ENCODE measurements at regions not wholly inside any gene's neighbourhood (a gene's known extent, or its start where the extent isn't known, plus 50 kb on each side); places are given as distances from the start of the nearest gene placed in this dataset.

GRCh38 chr13:104014803-104015645 is 948.8 kb upstream of the SLC10A2 start:
- H4K20me1 ChIP-seq (ENCODE audit: control insufficient read depth, extremely low read depth, insufficient read depth, low read length): no peaks in the 10 kb centered on the region
- H3K9me3 ChIP-seq (ENCODE audit: control insufficient read depth, insufficient read depth, low read depth, low read length): no peaks in the 10 kb centered on the region
- no peak overlapping the region for H3K4me2 ChIP-seq (ENCODE audit: extremely low read depth, insufficient read depth, low read length)
- no peak overlapping the region for H3K27ac ChIP-seq (ENCODE audit: insufficient read depth, low read length)
- H2AFZ ChIP-seq (ENCODE audit: low read length): no peak overlapping the region
- H3K4me3 ChIP-seq (replicated peaks in 1 of 4; ENCODE audit: control extremely low read depth in 1 of 4, insufficient read depth in 1 of 4, low read depth in 3 of 4, low read length in 4 of 4): no peak overlapping the region
- no peaks in the 10 kb centered on the region for H3K27me3 ChIP-seq (ENCODE audit: control insufficient read depth, insufficient read depth, low read length)
- peak; percentile 76 to 91 for DNase-seq (ENCODE audit: low read depth in 2 of 2)
- no peaks in the 10 kb centered on the region for H3K4me1 ChIP-seq (ENCODE audit: control insufficient read depth, extremely low read depth, insufficient read depth, low read length)
- no peak for TF ChIP-seq EZH2 (IDR thresholded peaks at IDR 0.05; ENCODE audit: low read length, missing control alignments)
- TF ChIP-seq, protein P1, sequence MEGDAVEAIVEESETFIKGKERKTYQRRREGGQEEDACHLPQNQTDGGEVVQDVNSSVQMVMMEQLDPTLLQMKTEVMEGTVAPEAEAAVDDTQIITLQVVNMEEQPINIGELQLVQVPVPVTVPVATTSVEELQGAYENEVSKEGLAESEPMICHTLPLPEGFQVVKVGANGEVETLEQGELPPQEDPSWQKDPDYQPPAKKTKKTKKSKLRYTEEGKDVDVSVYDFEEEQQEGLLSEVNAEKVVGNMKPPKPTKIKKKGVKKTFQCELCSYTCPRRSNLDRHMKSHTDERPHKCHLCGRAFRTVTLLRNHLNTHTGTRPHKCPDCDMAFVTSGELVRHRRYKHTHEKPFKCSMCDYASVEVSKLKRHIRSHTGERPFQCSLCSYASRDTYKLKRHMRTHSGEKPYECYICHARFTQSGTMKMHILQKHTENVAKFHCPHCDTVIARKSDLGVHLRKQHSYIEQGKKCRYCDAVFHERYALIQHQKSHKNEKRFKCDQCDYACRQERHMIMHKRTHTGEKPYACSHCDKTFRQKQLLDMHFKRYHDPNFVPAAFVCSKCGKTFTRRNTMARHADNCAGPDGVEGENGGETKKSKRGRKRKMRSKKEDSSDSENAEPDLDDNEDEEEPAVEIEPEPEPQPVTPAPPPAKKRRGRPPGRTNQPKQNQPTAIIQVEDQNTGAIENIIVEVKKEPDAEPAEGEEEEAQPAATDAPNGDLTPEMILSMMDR (conservative IDR thresholded peaks at IDR 0.05 in 1 of 2, IDR thresholded peaks at IDR 0.05 in 1 of 2; ENCODE audit: low read depth in 1 of 2, low read length in 2 of 2): no peak
- no peaks in the 10 kb centered on the region for H3K79me2 ChIP-seq (ENCODE audit: control insufficient read depth, insufficient read depth, low read length)
- H3K9ac ChIP-seq (ENCODE audit: insufficient read depth, low read length): no peak overlapping the region
- no peaks in the 10 kb centered on the region for H3K36me3 ChIP-seq (ENCODE audit: control insufficient read depth, insufficient read depth, low read length)

DNA sequence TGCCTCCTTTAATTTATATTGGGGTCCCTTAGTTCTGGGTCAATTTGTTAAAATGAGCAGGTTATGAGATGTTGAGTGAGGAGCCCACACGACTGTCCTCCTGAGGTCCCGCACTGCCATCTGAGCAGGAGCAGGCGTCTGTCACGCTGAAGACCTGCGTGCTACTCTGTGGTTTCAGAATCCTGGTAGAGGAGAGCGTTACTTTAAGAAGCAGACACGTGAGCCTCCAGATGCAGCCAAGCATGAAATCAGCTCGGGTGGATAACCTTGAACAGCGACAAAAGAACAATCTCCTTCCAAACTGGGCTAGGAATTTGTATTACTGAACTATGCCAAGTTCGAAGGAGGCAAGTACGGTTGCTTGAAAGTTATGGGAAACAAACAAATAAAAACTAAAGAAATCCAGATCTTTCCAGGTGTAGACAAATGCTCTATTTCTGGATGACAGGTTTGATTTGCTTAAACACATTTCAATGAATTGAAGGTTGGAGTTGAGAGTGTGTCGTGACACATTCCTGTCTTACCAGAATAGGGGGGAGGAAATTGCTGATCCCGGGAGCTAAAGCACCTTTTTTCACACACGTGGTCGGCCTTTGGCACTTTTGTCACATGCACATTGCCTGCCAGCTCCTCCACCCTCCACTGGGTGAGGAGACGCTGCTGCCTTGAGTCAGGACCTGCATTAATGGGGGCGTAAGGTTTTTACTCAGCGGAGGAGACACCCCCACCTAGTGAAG is 945.5 kb upstream of the SLC10A2 start:
- Histone ChIP-seq H3K4me2 (ENCODE audit: extremely low read depth, insufficient read depth, low read length) (peak overlapping the region; percentile 48), H3K79me2 (ENCODE audit: control insufficient read depth, insufficient read depth, low read length) (no peaks in the 10 kb centered on the region), H3K9ac (ENCODE audit: insufficient read depth, low read length) (no peak overlapping the region), H3K4me1 (ENCODE audit: control insufficient read depth, extremely low read depth, insufficient read depth, low read length) (no peaks in the 10 kb centered on the region), H3K9me3 (ENCODE audit: control insufficient read depth, insufficient read depth, low read depth, low read length) (no peaks in the 10 kb centered on the region), H3K27me3 (ENCODE audit: control insufficient read depth, insufficient read depth, low read length) (no peaks in the 10 kb centered on the region), H2AFZ (ENCODE audit: low read length) (peak overlapping the region; percentile 30), H3K36me3 (ENCODE audit: control insufficient read depth, insufficient read depth, low read length) (no peaks in the 10 kb centered on the region), H3K27ac (ENCODE audit: insufficient read depth, low read length) (no peak overlapping the region), H3K4me3 (replicated peaks in 1 of 4; ENCODE audit: control extremely low read depth in 1 of 4, insufficient read depth in 1 of 4, low read depth in 3 of 4, low read length in 4 of 4) (no peak overlapping the region), H4K20me1 (ENCODE audit: control insufficient read depth, extremely low read depth, insufficient read depth, low read length) (no peaks in the 10 kb centered on the region)
- TF ChIP-seq EZH2 (IDR thresholded peaks at IDR 0.05; ENCODE audit: low read length, missing control alignments): no peak
- TF ChIP-seq, protein P1 (conservative IDR thresholded peaks at IDR 0.05 in 1 of 2, IDR thresholded peaks at IDR 0.05 in 1 of 2; ENCODE audit: low read depth in 1 of 2, low read length in 2 of 2): no peak
- peak in 1 of 2 donors; percentile 47 for DNase-seq (ENCODE audit: low read depth in 2 of 2)
